SJSA1 (cell line): ENCODE measurements at regions not wholly inside any gene's neighbourhood (a gene's known extent, or its start where the extent isn't known, plus 50 kb on each side); places are given as distances from the start of the nearest gene placed in this dataset.

Experiments
- DNase-seq, 2 experiments: peaks; one replicate each; pipeline ENCODE4 v3.0.0-alpha.2; 2015 to 2020; ENCODE audit warnings: low spot score in 2 of 2, low read depth in 1 of 2
- H3K27ac ChIP-seq: fragments of 250-450 bp; sonication (Bioruptor Pico); 2 replicates; pipeline ENCODE4 v1.5.1; 2020; ENCODE audit warnings: mild to moderate bottlenecking, moderate library complexity
- H3K27me3 ChIP-seq: fragments of 250-450 bp; sonication (Bioruptor Pico); replicated peaks from 2 replicates; pipeline ENCODE4 v1.5.1; 2020; ENCODE audit warnings: mild to moderate bottlenecking, moderate library complexity
- H3K36me3 ChIP-seq: fragments of 250-450 bp; sonication (Bioruptor Pico); 2 replicates; pipeline ENCODE4 v1.5.1; 2020; ENCODE audit warnings: mild to moderate bottlenecking
- H3K4me1 ChIP-seq: fragments of 250-450 bp; sonication (Bioruptor Pico); replicated peaks from 2 replicates; pipeline ENCODE4 v1.6.1; 2021; ENCODE audit warnings: mild to moderate bottlenecking
- H3K4me3 ChIP-seq: fragments of 250-450 bp; sonication (Bioruptor Pico); 2 replicates; pipeline ENCODE4 v1.5.1; 2020; ENCODE audit warnings: mild to moderate bottlenecking
- H3K9me3 ChIP-seq: fragments of 250-450 bp; sonication (Bioruptor Pico); replicated peaks from 2 replicates; pipeline ENCODE4 v1.5.1; 2020; ENCODE audit warnings: mild to moderate bottlenecking

GRCh38 chr7:41816111-41816510 is 113.2 kb upstream of the INHBA start:
- no peaks in the 10 kb centered on the region for H3K36me3 ChIP-seq
- no peak for DNase-seq
- no peaks in the 10 kb centered on the region for H3K27me3 ChIP-seq
- H3K4me3 ChIP-seq, result no peak overlapping the region
- H3K4me1 ChIP-seq, result 0 out of 2 replicates have a peak, but pooled peaks cover 3% of the 10 kb centered on the region
- no peak overlapping the region for H3K27ac ChIP-seq
- no peaks in the 10 kb centered on the region; the same call in 1 of the 2 replicates for H3K9me3 ChIP-seq

- H3K4me1 ChIP-seq, result 0 out of 2 replicates have a peak, but pooled peaks cover 3% of the 10 kb centered on the region
- no peaks in the 10 kb centered on the region for H3K36me3 ChIP-seq
- H3K4me3 ChIP-seq, result no peak overlapping the region
- H3K27ac ChIP-seq, result no peak overlapping the region
- H3K9me3 ChIP-seq, result no peaks in the 10 kb centered on the region; the same call in 1 of the 2 replicates
- no peak for DNase-seq
- H3K27me3 ChIP-seq, result no peaks in the 10 kb centered on the region
These were observed 112.0 kb upstream of the INHBA start for GRCh38 chr7:41814888-41815287.

- no peak overlapping the region for H3K27ac ChIP-seq
- H3K27me3 ChIP-seq, result no peaks in the 10 kb centered on the region
- no peak for DNase-seq
- H3K9me3 ChIP-seq, result no peaks in the 10 kb centered on the region
- no peak overlapping the region for H3K4me3 ChIP-seq
- 0 out of 2 replicates have a peak, but pooled peaks cover 3% of the 10 kb centered on the region for H3K4me1 ChIP-seq
- H3K36me3 ChIP-seq, result no peaks in the 10 kb centered on the region
These were observed 110.4 kb upstream of the INHBA start for GRCh38 chr7:41813286-41813685.

- Histone ChIP-seq H3K27ac (no peak overlapping the region), H3K4me1 (no peaks in the 10 kb centered on the region), H3K4me3 (no peak overlapping the region), H3K36me3 (no peaks in the 10 kb centered on the region), H3K9me3 (no peaks in the 10 kb centered on the region), H3K27me3 (no peaks in the 10 kb centered on the region)
- DNase-seq, result no peak
These were observed 109.1 kb upstream of the INHBA start for GRCh38 chr7:41811941-41812340.

GRCh38 chr7:41809940-41810576 is 107.2 kb upstream of the INHBA start:
- Histone ChIP-seq H3K27ac (no peak overlapping the region), H3K4me3 (no peak overlapping the region), H3K27me3 (no peaks in the 10 kb centered on the region), H3K9me3 (no peaks in the 10 kb centered on the region), H3K36me3 (no peaks in the 10 kb centered on the region), H3K4me1 (no peaks in the 10 kb centered on the region)
- DNase-seq, result no peak

- H3K36me3 ChIP-seq, result no peaks in the 10 kb centered on the region
- H3K4me1 ChIP-seq, result no peaks in the 10 kb centered on the region
- no peaks in the 10 kb centered on the region for H3K27me3 ChIP-seq
- no peaks in the 10 kb centered on the region for H3K9me3 ChIP-seq
- H3K27ac ChIP-seq, result no peak overlapping the region
- no peak overlapping the region for H3K4me3 ChIP-seq
- no peak for DNase-seq
These were observed 106.6 kb upstream of the INHBA start for GRCh38 chr7:41809529-41809939.

- no peaks in the 10 kb centered on the region for H3K36me3 ChIP-seq
- H3K9me3 ChIP-seq, result no peaks in the 10 kb centered on the region
- no peak for DNase-seq
- no peak overlapping the region for H3K27ac ChIP-seq
- H3K4me3 ChIP-seq, result no peak overlapping the region
- H3K4me1 ChIP-seq, result no peaks in the 10 kb centered on the region
- no peaks in the 10 kb centered on the region for H3K27me3 ChIP-seq
These were observed 106.2 kb upstream of the INHBA start for GRCh38 chr7:41809116-41809515.

- Histone ChIP-seq H3K9me3 (no peaks in the 10 kb centered on the region), H3K36me3 (no peaks in the 10 kb centered on the region), H3K4me3 (no peak overlapping the region), H3K4me1 (no peaks in the 10 kb centered on the region), H3K27ac (no peak overlapping the region), H3K27me3 (0 out of 2 replicates have a peak, but pooled peaks cover 2% of the 10 kb centered on the region)
- DNase-seq, result no peak
These were observed 105.7 kb upstream of the INHBA start for GRCh38 chr7:41808541-41808940.

GRCh38 chr7:41803569-41803968 is 100.7 kb upstream of the INHBA start:
- Histone ChIP-seq H3K27me3 (0 out of 2 replicates have a peak, but pooled peaks cover 2% of the 10 kb centered on the region), H3K9me3 (no peaks in the 10 kb centered on the region), H3K4me3 (no peak overlapping the region), H3K36me3 (no peaks in the 10 kb centered on the region), H3K27ac (no peak overlapping the region), H3K4me1 (no peaks in the 10 kb centered on the region)
- DNase-seq, result no peak

GRCh38 chr7:41796331-41796730 is 93.4 kb upstream of the INHBA start:
- DNase-seq, result no peak
- Histone ChIP-seq H3K27ac (no peak overlapping the region), H3K9me3 (no peaks in the 10 kb centered on the region), H3K4me3 (no peak overlapping the region), H3K4me1 (no peaks in the 10 kb centered on the region), H3K36me3 (no peaks in the 10 kb centered on the region), H3K27me3 (no peaks in the 10 kb centered on the region)

- H3K4me1 ChIP-seq, result no peaks in the 10 kb centered on the region
- no peak for DNase-seq
- H3K27me3 ChIP-seq, result no peaks in the 10 kb centered on the region
- no peak overlapping the region for H3K4me3 ChIP-seq
- H3K27ac ChIP-seq, result no peak overlapping the region
- H3K36me3 ChIP-seq, result no peaks in the 10 kb centered on the region
- H3K9me3 ChIP-seq, result no peaks in the 10 kb centered on the region
These were observed 92.5 kb upstream of the INHBA start for GRCh38 chr7:41795276-41795833.

- Histone ChIP-seq H3K4me1 (no peaks in the 10 kb centered on the region), H3K27me3 (no peaks in the 10 kb centered on the region), H3K4me3 (no peak overlapping the region), H3K27ac (no peak overlapping the region), H3K36me3 (no peaks in the 10 kb centered on the region), H3K9me3 (no peaks in the 10 kb centered on the region)
- DNase-seq, result no peak
These were observed 90.7 kb upstream of the INHBA start for GRCh38 chr7:41793556-41793955.

GRCh38 chr7:41792120-41792519 is 89.2 kb upstream of the INHBA start:
- H3K27me3 ChIP-seq, result no peaks in the 10 kb centered on the region
- H3K4me1 ChIP-seq, result no peaks in the 10 kb centered on the region
- no peak overlapping the region for H3K27ac ChIP-seq
- no peaks in the 10 kb centered on the region for H3K36me3 ChIP-seq
- H3K9me3 ChIP-seq, result no peaks in the 10 kb centered on the region
- no peak overlapping the region for H3K4me3 ChIP-seq
- DNase-seq, result no peak

- no peak overlapping the region for H3K27ac ChIP-seq
- DNase-seq, result no peak
- H3K9me3 ChIP-seq, result no peaks in the 10 kb centered on the region
These were observed 85.7 kb upstream of the INHBA start for GRCh38 chr7:41788556-41788955.

More at GRCh38 chr7:41788556-41788955, 85.7 kb upstream of the INHBA start:
- no peaks in the 10 kb centered on the region for H3K4me1 ChIP-seq
- no peak overlapping the region for H3K4me3 ChIP-seq
- H3K36me3 ChIP-seq, result no peaks in the 10 kb centered on the region
- H3K27me3 ChIP-seq, result no peaks in the 10 kb centered on the region
